Activated CD8-positive, alpha-beta T cell treated with anti-CD3 and anti-CD28 coated beads for 36 hours (primary cell): ENCODE measurements at regions not wholly inside any gene's neighbourhood (a gene's known extent, or its start where the extent isn't known, plus 50 kb on each side); places are given as distances from the start of the nearest gene placed in this dataset.

Source experiments
- ATAC-seq: fragments of 200-7000 bp; cut with Tn5 transposase; one replicate; pipeline ENCODE4 v1.10.0; 2021; ENCODE audit warnings: mild to moderate bottlenecking, moderate library complexity
- CTCF ChIA-PET: fragments of 350-600 bp; sonication (Branson Sonifier 250); formaldehyde crosslinking; loops from one replicate; lab custom pipeline; 2021; ENCODE audit warnings: antibody characterized with exemption; lab: Charles Lee
- POLR2A ChIA-PET: fragments of 350-600 bp; sonication (Branson Sonifier 250); formaldehyde crosslinking; loops from one replicate; lab custom pipeline; 2021; ENCODE audit warnings: antibody characterized with exemption; lab: Charles Lee
- DNase-seq: peaks from one replicate; pipeline ENCODE4 v3.0.0-alpha.2; 2020
- H3K27ac Mint-ChIP-seq: one replicate; pipeline ENCODE4 v1.8.0; 2021; ENCODE audit warnings: mild to moderate bottlenecking, mixed read lengths
- H3K27me3 Mint-ChIP-seq: one replicate; pipeline ENCODE4 v1.8.0; 2021; ENCODE audit warnings: mixed read lengths
- H3K36me3 Mint-ChIP-seq: one replicate; pipeline ENCODE4 v1.8.0; 2021; ENCODE audit warnings: low read depth, mixed read lengths
- H3K4me1 Mint-ChIP-seq: one replicate; pipeline ENCODE4 v1.8.0; 2021; ENCODE audit warnings: low read depth, mixed read lengths
- H3K4me3 Mint-ChIP-seq: one replicate; pipeline ENCODE4 v1.8.0; 2021; ENCODE audit warnings: mild to moderate bottlenecking, moderate library complexity, mixed read lengths
- H3K9me3 Mint-ChIP-seq: one replicate; pipeline ENCODE4 v1.8.0; 2021; ENCODE audit warnings: mixed read lengths
- intact Hi-C: fragments of 100-400 bp; cut with micrococcal nuclease; formaldehyde crosslinking; loops from one replicate; pipeline ENCODE4 v1.10.0; 2022
- TF ChIP-seq, protein P1 (sequence below): fragments of 200-600 bp; IDR thresholded peaks from one replicate; pipeline ENCODE4 v1.8.0; 2022; ENCODE audit warnings: antibody characterized with exemption, mild to moderate bottlenecking

- ChIA-PET CTCF (interaction anchor here (1.1 kb wide), 1 partner anchor 16 kb away, joined by 3 read pairs; no protein-coding TSS in a partner anchor), POLR2A (no interaction called here)
- Mint-ChIP-seq H3K4me1 (no peaks in the 10 kb centered on the region), H3K9me3 (no peaks in the 10 kb centered on the region), H3K4me3 (no peak overlapping the region), H3K27ac (no peak overlapping the region), H3K27me3 (no peaks in the 10 kb centered on the region), H3K36me3 (no peaks in the 10 kb centered on the region)
- intact Hi-C loops: no loop called here
- ATAC-seq (no peak), DNase-seq (no peak)
- TF ChIP-seq, protein P1, sequence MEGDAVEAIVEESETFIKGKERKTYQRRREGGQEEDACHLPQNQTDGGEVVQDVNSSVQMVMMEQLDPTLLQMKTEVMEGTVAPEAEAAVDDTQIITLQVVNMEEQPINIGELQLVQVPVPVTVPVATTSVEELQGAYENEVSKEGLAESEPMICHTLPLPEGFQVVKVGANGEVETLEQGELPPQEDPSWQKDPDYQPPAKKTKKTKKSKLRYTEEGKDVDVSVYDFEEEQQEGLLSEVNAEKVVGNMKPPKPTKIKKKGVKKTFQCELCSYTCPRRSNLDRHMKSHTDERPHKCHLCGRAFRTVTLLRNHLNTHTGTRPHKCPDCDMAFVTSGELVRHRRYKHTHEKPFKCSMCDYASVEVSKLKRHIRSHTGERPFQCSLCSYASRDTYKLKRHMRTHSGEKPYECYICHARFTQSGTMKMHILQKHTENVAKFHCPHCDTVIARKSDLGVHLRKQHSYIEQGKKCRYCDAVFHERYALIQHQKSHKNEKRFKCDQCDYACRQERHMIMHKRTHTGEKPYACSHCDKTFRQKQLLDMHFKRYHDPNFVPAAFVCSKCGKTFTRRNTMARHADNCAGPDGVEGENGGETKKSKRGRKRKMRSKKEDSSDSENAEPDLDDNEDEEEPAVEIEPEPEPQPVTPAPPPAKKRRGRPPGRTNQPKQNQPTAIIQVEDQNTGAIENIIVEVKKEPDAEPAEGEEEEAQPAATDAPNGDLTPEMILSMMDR: no peak
Observed at GRCh38 chr14:22336031-22336430, 253.0 kb downstream of the DAD1 start.

DNA sequence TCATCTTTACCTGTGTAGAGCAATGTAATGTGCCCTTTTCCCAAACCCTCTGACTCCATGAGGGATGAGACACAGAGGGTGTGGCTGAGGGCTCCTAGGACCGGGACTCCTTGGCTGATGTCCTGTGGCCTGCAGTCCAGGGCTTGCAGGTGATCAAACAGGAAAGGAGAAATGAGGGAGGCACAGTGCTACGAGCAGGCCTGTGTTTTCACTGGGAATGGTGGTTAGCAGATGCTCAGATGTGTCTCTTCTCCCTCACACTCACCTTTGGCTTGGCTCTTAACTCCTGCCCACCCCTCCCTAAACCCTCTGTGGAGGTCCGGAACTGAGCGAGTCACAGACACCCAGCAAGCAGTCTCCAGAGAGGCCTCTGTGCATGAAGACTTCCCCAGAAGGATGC is 254.4 kb downstream of the DAD1 start:
- Mint-ChIP-seq H3K27ac (no peak overlapping the region), H3K27me3 (no peaks in the 10 kb centered on the region), H3K9me3 (no peaks in the 10 kb centered on the region), H3K4me3 (no peak overlapping the region), H3K36me3 (no peaks in the 10 kb centered on the region), H3K4me1 (no peaks in the 10 kb centered on the region)
- intact Hi-C loops: no loop called here
- TF ChIP-seq, protein P1: no peak
- DNase-seq: no peak
- ATAC-seq: no peak
- ChIA-PET POLR2A (no interaction called here), CTCF (no interaction called here)

DNA sequence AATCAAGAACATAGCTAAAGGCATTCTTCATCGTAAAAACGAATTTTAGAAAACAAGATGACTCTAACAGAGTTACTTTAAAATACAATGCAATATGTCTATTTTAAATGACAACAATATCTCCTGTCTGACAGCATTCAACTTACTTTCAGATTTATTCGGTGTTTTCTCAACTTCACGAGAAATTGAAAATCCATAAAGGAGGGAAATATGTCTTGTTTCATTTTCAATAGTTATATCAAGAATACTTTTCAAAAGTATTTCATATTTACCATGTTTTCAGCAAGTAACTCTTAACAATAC is 254.8 kb downstream of the DAD1 start:
- H3K9me3 Mint-ChIP-seq: no peaks in the 10 kb centered on the region
- DNase-seq: no peak
- no peak overlapping the region for H3K27ac Mint-ChIP-seq
- ChIA-PET POLR2A (no interaction called here), CTCF (no interaction called here)
- H3K36me3 Mint-ChIP-seq: no peaks in the 10 kb centered on the region
- TF ChIP-seq, protein P1: no peak
- intact Hi-C loops: no loop called here
- H3K4me1 Mint-ChIP-seq: no peaks in the 10 kb centered on the region
- no peak overlapping the region for H3K4me3 Mint-ChIP-seq
- H3K27me3 Mint-ChIP-seq: no peaks in the 10 kb centered on the region
- no peak for ATAC-seq

DNA sequence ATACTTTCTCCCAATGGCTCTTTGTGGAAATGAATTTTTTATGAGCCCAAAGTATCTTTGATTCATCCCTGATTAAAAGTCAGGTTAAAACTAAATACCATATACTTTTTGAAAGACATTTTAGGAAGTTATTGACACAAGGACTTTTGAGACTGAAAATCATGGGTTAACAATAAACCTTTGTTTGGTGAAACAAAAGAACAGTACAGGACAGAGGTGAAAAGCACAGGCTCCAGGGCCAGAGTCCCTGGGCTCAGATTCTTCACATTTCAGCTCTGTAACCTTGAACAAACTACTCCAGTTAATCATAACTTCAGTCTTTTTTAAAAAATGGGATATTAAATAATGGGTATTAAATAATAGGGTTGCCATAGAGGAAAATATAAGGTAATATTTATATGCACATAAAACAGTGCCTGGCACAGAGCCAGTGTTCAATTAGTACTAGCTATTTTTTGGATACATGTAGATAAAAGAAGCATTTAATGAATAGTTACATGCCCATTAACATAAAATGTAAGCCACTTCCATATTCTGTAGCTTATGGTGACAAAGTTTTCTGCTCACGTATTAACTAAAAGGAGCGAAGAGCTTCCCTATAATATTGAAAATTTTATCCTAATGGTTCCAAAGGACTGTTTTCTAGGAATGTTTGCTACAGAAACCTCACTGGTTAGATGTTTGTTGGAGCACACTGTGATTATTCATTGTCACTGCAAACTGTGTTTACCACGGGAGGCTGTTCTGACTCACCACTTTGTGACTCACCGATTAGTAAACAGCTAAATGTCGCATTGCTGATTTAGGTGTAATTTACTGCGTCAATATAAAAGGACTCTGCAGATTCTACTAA is 255.4 kb downstream of the DAD1 start:
- no peaks in the 10 kb centered on the region for H3K36me3 Mint-ChIP-seq
- TF ChIP-seq, protein P1: no peak
- intact Hi-C loops: no loop called here

GRCh38 chr14:22332686-22333421 is 256.2 kb downstream of the DAD1 start:
- H3K36me3 Mint-ChIP-seq: no peaks in the 10 kb centered on the region
- ChIA-PET POLR2A (no interaction called here), CTCF (no interaction called here)
- H3K27me3 Mint-ChIP-seq: no peaks in the 10 kb centered on the region
- DNase-seq (no peak), ATAC-seq (no peak)
- intact Hi-C loops: no loop called here
- no peaks in the 10 kb centered on the region for H3K4me1 Mint-ChIP-seq
- H3K4me3 Mint-ChIP-seq: no peak overlapping the region
- H3K9me3 Mint-ChIP-seq: no peaks in the 10 kb centered on the region
- TF ChIP-seq, protein P1: no peak
- no peak overlapping the region for H3K27ac Mint-ChIP-seq

More for the DNA sequence above, 255.4 kb downstream of the DAD1 start:
- no peak for ATAC-seq
- CTCF ChIA-PET: no interaction called here
- Mint-ChIP-seq H3K9me3 (no peaks in the 10 kb centered on the region), H3K27me3 (no peaks in the 10 kb centered on the region), H3K4me3 (no peak overlapping the region), H3K4me1 (no peaks in the 10 kb centered on the region), H3K27ac (no peak overlapping the region)
- POLR2A ChIA-PET: no interaction called here
- no peak for DNase-seq
